ENCODE measurements at regions not wholly inside any gene's neighbourhood (a gene's known extent, or its start where the extent isn't known, plus 50 kb on each side); places are given as distances from the start of the nearest gene placed in this dataset.

DNA sequence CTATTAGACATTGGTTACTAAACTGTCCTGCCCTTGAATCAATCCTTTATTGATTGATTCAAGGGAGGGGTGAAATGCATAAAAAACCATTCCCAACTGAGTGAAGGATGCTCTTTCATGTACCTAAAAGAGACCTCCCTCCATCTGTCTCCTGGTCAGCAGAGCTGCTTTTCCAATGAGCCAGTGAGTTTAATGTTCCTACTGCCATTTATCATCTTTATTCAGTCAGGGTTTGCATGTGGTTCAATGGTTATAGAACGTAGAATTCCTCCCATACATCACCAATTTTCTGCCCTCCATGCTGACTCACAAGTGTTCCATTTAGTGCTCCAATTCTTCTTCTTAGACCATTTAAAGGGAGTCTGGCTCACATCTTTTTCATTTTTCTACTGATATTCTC is 199.1 kb upstream of the PCSK5 start:
- TF ChIP-seq, protein P1, sequence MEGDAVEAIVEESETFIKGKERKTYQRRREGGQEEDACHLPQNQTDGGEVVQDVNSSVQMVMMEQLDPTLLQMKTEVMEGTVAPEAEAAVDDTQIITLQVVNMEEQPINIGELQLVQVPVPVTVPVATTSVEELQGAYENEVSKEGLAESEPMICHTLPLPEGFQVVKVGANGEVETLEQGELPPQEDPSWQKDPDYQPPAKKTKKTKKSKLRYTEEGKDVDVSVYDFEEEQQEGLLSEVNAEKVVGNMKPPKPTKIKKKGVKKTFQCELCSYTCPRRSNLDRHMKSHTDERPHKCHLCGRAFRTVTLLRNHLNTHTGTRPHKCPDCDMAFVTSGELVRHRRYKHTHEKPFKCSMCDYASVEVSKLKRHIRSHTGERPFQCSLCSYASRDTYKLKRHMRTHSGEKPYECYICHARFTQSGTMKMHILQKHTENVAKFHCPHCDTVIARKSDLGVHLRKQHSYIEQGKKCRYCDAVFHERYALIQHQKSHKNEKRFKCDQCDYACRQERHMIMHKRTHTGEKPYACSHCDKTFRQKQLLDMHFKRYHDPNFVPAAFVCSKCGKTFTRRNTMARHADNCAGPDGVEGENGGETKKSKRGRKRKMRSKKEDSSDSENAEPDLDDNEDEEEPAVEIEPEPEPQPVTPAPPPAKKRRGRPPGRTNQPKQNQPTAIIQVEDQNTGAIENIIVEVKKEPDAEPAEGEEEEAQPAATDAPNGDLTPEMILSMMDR (conservative IDR thresholded peaks at IDR 0.05; ENCODE audit: low read depth, low read length), result no peak
- TF ChIP-seq POLR2A (IDR thresholded peaks at IDR 0.05; ENCODE audit: low read depth, low read length) (no peak), MAZ (IDR thresholded peaks at IDR 0.05; ENCODE audit: borderline replicate concordance, low read depth, low read length) (no peak), FOS (IDR thresholded peaks at IDR 0.05; ENCODE audit: low read depth, low read length) (no peak), RAD21 (IDR thresholded peaks at IDR 0.05; ENCODE audit: low read length) (no peak)
